NCI-H2196 (cell line): ENCODE measurements at regions not wholly inside any gene's neighbourhood (a gene's known extent, or its start where the extent isn't known, plus 50 kb on each side); places are given as distances from the start of the nearest gene placed in this dataset.

ENCODE experiments used
- DNase-seq: peaks from one replicate; lab custom pipeline; 2025; ENCODE audit not compliant: unreplicated experiment; lab: John Stamatoyannopoulos, UW

DNA sequence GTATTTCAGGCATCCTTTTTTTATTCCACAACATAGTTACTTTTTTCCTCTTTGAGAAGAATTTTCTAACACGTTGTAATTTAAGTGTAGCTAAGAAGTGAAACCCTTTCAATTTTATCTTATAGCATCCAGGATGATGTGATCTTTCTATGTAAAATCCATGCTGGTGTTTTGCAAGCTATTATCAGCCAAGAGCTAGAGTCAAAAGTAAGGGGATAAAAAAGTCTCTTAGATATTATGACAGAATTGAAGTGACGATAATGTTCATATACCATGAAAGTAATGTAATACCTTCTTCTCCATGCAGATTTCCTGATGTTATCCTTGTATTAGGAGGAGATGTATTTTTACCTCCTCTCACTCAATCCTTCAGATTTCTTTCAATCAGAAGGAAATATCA, 64.2 kb upstream of the MBL2 start:
- no peak for DNase-seq
